ENCODE measurements at regions not wholly inside any gene's neighbourhood (a gene's known extent, or its start where the extent isn't known, plus 50 kb on each side); places are given as distances from the start of the nearest gene placed in this dataset.

- TF ChIP-seq CTCF (conservative IDR thresholded peaks at IDR 0.05; ENCODE audit: low read length): no peak
- TF ChIP-seq EZH2phosphoT487 (IDR thresholded peaks at IDR 0.05; ENCODE audit: borderline replicate concordance): no peak
Observed at GRCh38 chr5:130651440-130651839, 513.6 kb downstream of the HINT1 start.
